GM13976 (cell line): ENCODE measurements at regions not wholly inside any gene's neighbourhood (a gene's known extent, or its start where the extent isn't known, plus 50 kb on each side); places are given as distances from the start of the nearest gene placed in this dataset.

ENCODE experiments used
- DNase-seq: peaks from one replicate; pipeline ENCODE4 v3.0.0; 2012; ENCODE audit warnings: low spot score
- in situ Hi-C: fragments of 300-500 bp; cut with MboI; formaldehyde crosslinking; loops from one replicate; pipeline ENCODE4 v1.12.0; 2022; ENCODE audit warnings: low sequenced_read_pairs, mixed read lengths, inconsistent platforms; ENCODE audit not compliant: unreplicated experiment
- TF ChIP-seq, protein P1 (sequence below): IDR thresholded peaks from 2 replicates; pipeline ENCODE4 v1.5.1; 2012; ENCODE audit warnings: borderline replicate concordance, mild to moderate bottlenecking; ENCODE audit not compliant: insufficient read depth; ENCODE audit errors: extremely low read depth, missing control alignments, control extremely low read depth

DNA sequence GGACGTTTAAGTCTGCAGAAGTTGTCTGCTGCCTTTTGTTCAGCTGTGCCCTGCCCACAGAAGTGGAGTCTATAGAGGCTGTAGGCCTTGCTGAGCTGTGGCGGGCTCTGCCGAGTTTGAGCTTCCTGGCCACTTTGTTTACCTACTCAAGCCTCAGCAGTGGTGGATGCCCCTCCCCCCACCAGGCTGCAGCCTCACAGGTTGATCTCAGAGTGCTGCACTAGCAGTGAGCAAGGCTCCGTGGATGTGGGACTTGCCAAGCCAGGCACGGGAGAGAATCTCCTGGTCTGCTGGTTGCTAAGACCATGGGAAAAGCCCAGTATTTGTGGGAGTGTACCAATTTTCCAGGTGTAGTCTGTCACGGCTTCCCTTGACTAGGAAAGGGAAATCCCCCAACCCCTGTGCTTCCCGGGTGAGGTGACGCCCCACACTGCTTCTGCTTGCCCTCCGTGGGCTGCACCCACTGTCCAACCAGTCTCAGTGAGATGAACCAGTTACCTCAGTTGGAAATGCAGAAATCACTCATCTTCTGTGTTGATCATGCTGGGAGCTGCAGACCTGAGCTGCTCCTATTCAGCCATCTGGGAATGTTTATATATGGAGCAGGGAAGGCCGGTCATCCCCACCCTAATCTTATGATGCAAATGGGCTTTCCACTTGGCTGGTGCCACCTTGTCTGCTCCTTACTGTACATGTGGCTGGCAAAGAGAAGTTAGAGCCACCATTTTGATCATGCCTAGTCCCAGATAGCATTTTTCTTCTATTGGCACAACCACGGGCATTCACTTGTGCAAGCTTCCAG, 156.9 kb upstream of the ITGA6 start:
- no peak for DNase-seq
- in situ Hi-C loops = no loop called here
- TF ChIP-seq, protein P1, sequence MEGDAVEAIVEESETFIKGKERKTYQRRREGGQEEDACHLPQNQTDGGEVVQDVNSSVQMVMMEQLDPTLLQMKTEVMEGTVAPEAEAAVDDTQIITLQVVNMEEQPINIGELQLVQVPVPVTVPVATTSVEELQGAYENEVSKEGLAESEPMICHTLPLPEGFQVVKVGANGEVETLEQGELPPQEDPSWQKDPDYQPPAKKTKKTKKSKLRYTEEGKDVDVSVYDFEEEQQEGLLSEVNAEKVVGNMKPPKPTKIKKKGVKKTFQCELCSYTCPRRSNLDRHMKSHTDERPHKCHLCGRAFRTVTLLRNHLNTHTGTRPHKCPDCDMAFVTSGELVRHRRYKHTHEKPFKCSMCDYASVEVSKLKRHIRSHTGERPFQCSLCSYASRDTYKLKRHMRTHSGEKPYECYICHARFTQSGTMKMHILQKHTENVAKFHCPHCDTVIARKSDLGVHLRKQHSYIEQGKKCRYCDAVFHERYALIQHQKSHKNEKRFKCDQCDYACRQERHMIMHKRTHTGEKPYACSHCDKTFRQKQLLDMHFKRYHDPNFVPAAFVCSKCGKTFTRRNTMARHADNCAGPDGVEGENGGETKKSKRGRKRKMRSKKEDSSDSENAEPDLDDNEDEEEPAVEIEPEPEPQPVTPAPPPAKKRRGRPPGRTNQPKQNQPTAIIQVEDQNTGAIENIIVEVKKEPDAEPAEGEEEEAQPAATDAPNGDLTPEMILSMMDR = no peak

DNA sequence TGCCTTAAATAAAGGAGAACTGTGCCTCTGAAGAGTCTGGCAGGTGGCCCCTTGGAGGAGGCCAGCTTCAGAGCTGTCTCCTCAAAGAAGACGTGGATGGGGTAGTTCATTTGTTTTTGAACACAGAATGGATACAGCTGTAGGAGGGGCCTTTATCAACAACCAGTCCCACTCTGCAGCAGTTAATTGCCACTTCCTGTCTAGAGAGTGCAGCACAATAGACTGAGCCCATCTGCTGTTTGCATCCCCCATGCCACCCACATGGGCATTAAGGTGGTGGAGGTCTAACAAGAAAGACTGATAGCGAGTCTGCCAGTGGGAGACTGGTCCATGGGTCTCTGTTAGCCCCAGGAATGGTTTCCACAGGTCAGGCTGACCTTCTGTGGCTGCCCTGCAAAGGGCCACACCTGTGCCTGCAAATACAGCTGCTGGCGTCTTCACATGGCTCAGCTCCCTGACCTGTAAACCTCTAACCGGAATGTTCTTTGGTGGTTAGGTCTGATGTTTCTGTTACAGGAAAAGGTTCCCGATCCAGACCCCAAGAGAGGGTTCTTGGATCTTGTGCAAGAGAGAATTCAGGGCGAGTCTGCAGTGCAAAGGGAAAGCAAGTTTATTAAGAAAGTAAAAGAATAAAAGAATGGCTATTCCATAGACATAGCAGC, 153.3 kb upstream of the ITGA6 start:
- TF ChIP-seq, protein P1 = no peak
- no peak for DNase-seq
- in situ Hi-C loops = no loop called here

DNA sequence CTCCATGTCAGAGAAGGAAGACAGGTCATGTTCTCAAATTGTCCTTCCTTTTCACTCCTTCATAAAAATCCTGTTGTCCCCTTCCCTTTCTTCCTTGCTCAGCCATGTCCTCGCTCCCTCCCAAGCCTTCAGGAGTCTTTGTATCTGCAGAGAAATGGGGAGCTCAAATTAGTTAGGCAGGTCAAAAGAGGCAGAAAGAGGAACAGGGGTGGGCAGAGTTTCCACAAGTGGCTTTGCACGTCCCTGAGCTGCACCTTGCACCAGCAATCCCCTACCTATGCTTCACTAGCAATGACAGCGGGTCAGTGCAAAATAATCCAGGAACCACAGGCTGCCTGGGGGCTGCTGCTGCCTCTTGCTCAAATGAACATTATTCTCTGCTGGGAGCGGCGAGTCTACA, 152.1 kb upstream of the ITGA6 start:
- no peak for DNase-seq
- in situ Hi-C loops = no loop called here
- TF ChIP-seq, protein P1 = no peak

DNA sequence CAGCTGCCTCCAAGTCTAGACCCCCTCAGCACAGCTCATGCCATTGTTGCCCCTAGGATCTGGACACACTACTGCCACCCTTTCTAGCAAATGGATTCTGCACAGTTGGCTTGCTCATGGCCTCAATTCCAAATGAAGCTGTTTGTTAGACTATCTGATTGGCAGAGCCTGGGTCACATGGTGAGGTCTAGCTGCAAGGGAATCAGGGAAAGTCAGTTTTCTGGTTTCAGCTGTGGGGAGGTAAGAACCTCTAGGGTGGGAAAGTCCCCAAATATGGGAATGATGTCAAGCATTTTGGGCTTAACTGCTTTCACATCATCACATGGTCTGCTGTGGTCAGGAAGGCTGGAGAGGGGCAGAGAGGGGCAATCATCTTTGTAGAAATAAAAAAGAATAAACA, 150.4 kb upstream of the ITGA6 start:
- in situ Hi-C loops = no loop called here
- DNase-seq = no peak
- TF ChIP-seq, protein P1 = no peak

DNA sequence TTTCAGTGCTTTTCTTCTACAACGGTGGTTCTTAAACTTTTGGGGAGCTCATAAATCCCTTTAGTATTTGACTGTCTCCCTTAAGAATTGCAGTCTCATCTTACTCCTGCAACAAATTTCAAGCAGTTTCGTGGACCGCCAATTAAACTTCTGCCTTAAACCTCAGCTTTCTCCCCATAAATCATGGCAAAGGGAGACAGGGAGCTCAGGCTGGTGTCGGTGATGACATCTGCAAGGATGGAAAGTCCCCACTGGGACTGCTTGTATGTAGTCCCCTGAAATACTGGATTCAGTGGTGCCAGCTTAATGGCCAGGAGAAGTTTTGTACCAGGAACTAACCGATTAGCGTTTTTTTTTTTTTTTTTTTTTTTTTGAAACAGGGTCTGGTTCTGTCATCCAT, 148.7 kb upstream of the ITGA6 start:
- DNase-seq = no peak
- in situ Hi-C loops = no loop called here
- TF ChIP-seq, protein P1 = no peak

DNA sequence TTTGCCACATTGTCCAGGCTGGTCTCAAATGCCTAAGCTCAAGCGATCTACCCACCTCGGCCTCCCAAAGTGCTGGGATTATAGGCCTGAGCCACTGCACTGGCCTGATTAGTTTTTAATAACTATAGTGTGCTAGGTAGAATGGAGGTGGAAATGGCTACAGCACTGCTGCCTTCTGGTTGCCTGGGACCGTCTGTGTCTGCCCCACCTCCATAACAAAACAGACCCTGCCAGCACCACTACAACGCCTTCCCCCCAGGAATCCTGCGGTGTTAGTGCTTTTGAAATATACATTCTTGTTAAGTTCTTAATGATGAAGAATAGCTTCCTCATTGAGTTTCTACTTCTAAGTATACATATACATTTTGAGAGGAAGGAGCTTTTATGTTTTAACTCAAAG, 148.2 kb upstream of the ITGA6 start:
- no peak for DNase-seq
- in situ Hi-C loops = no loop called here
- TF ChIP-seq, protein P1 = no peak
